Stimulated activated naive B cell treated with anti-CD40 and anti-IgM and Interleukin-4, amounts not matched to agents 10 μg/mL and 1 μg/mL and 100 μg/mL, for 72 hours (primary cell): ENCODE measurements at regions not wholly inside any gene's neighbourhood (a gene's known extent, or its start where the extent isn't known, plus 50 kb on each side); places are given as distances from the start of the nearest gene placed in this dataset.
"Not testable (repeated sequence)": the region's sequence is repeated elsewhere in the genome, so short reads cannot be mapped to it uniquely, and the experiment has no call there.

Source experiments
- ATAC-seq, 2 donors: fragments of 150-1000 bp; cut with Tn5 transposase; replicated peaks; 2 replicates each; pipeline ENCODE4 v1.10.0; 2021; ENCODE audit warnings: moderate library complexity in 1 of 2
- DNase-seq: peaks from one replicate; pipeline ENCODE4 v3.0.0; 2021
- H3K27ac Mint-ChIP-seq: one replicate; pipeline ENCODE4 v1.8.0; 2022; ENCODE audit warnings: mild to moderate bottlenecking, mixed read lengths
- H3K27me3 Mint-ChIP-seq, 2 donors: one replicate each; pipeline ENCODE4 v1.8.0; 2022; ENCODE audit warnings: mixed read lengths in 2 of 2
- H3K36me3 Mint-ChIP-seq, 2 donors: one replicate each; pipeline ENCODE4 v1.8.0; 2022; ENCODE audit warnings: mixed read lengths in 2 of 2, mild to moderate bottlenecking in 1 of 2
- H3K4me1 Mint-ChIP-seq, 2 donors: one replicate each; pipeline ENCODE4 v1.8.0; 2022; ENCODE audit warnings: mixed read lengths in 2 of 2, mild to moderate bottlenecking in 1 of 2
- H3K4me3 Mint-ChIP-seq, 2 donors: one replicate each; pipeline ENCODE4 v1.8.0; 2022; ENCODE audit warnings: mild to moderate bottlenecking in 2 of 2, mixed read lengths in 2 of 2, moderate library complexity in 1 of 2
- H3K9me3 Mint-ChIP-seq, 2 donors: one replicate each; pipeline ENCODE4 v1.8.0; 2022; ENCODE audit warnings: mixed read lengths in 2 of 2, mild to moderate bottlenecking in 1 of 2

- no peaks in the 10 kb centered on the region for H3K4me1 Mint-ChIP-seq
- H3K4me3 Mint-ChIP-seq: no peak overlapping the region
- ATAC-seq: no peak
- H3K9me3 Mint-ChIP-seq: peaks cover 0 to 4% of the 10 kb centered on the region in 2 donors
- no peak overlapping the region for H3K27ac Mint-ChIP-seq
- H3K27me3 Mint-ChIP-seq: no peaks in the 10 kb centered on the region
- no peaks in the 10 kb centered on the region for H3K36me3 Mint-ChIP-seq
- DNase-seq: no peak
Measured at GRCh38 chr6:86148586-86148985, 505.9 kb upstream of the SYNCRIP start.

- Mint-ChIP-seq H3K36me3 (no peaks in the 10 kb centered on the region), H3K27ac (no peak overlapping the region), H3K27me3 (no peaks in the 10 kb centered on the region), H3K9me3 (peaks cover 0 to 4% of the 10 kb centered on the region in 2 donors), H3K4me3 (no peak overlapping the region), H3K4me1 (no peaks in the 10 kb centered on the region)
- DNase-seq: no peak
- no peak for ATAC-seq
Measured at GRCh38 chr6:86147859-86148258, 505.2 kb upstream of the SYNCRIP start.

GRCh38 chr6:86147311-86147710 lies 504.6 kb upstream of the SYNCRIP start:
- Mint-ChIP-seq H3K4me1 (no peaks in the 10 kb centered on the region), H3K27ac (no peak overlapping the region), H3K4me3 (no peak overlapping the region), H3K27me3 (no peaks in the 10 kb centered on the region), H3K9me3 (peaks cover 2 to 4% of the 10 kb centered on the region in 2 donors), H3K36me3 (no peaks in the 10 kb centered on the region)
- DNase-seq: no peak
- ATAC-seq: no peak

- H3K27ac Mint-ChIP-seq, DNase-seq, H3K9me3 Mint-ChIP-seq, H3K4me3 Mint-ChIP-seq, H3K4me1 Mint-ChIP-seq, H3K27me3 Mint-ChIP-seq, ATAC-seq, H3K36me3 Mint-ChIP-seq: not testable (repeated sequence)
Measured at GRCh38 chr6:86146751-86147150, 504.1 kb upstream of the SYNCRIP start.

GRCh38 chr6:86142326-86142725 lies 499.6 kb upstream of the SYNCRIP start:
- H3K9me3 Mint-ChIP-seq: peaks cover 0 to 11% of the 10 kb centered on the region in 2 donors

GRCh38 chr6:86128130-86128814 lies 485.6 kb upstream of the SYNCRIP start:
- Mint-ChIP-seq H3K4me1 (no peaks in the 10 kb centered on the region), H3K9me3 (peaks cover 8 to 21% of the 10 kb centered on the region in 2 donors), H3K4me3 (no peak overlapping the region), H3K27me3 (no peaks in the 10 kb centered on the region), H3K27ac (no peak overlapping the region), H3K36me3 (no peaks in the 10 kb centered on the region)
- ATAC-seq (no peak), DNase-seq (no peak)

More at GRCh38 chr6:86142326-86142725, 499.6 kb upstream of the SYNCRIP start:
- H3K4me1 Mint-ChIP-seq: no peaks in the 10 kb centered on the region
- DNase-seq (no peak), ATAC-seq (no peak)
- no peak overlapping the region for H3K4me3 Mint-ChIP-seq
- no peaks in the 10 kb centered on the region for H3K27me3 Mint-ChIP-seq
- no peak overlapping the region for H3K27ac Mint-ChIP-seq
- no peaks in the 10 kb centered on the region for H3K36me3 Mint-ChIP-seq

- no peak overlapping the region for H3K27ac Mint-ChIP-seq
- H3K4me1 Mint-ChIP-seq: no peaks in the 10 kb centered on the region
- H3K27me3 Mint-ChIP-seq: no peaks in the 10 kb centered on the region
- ATAC-seq (no peak), DNase-seq (no peak)
- H3K36me3 Mint-ChIP-seq: no peaks in the 10 kb centered on the region
- H3K4me3 Mint-ChIP-seq: no peak overlapping the region
- no peaks in the 10 kb centered on the region for H3K9me3 Mint-ChIP-seq
Measured at GRCh38 chr6:86122086-86122485, 479.4 kb upstream of the SYNCRIP start.

- H3K27ac Mint-ChIP-seq: no peak overlapping the region
- H3K27me3 Mint-ChIP-seq: no peaks in the 10 kb centered on the region
- H3K4me3 Mint-ChIP-seq: no peak overlapping the region
- peaks cover under 1 to 3% of the 10 kb centered on the region in 2 donors for H3K9me3 Mint-ChIP-seq
- H3K36me3 Mint-ChIP-seq: no peaks in the 10 kb centered on the region
- DNase-seq: no peak
- ATAC-seq: no peak
- no peaks in the 10 kb centered on the region for H3K4me1 Mint-ChIP-seq
Measured at GRCh38 chr6:86118271-86118670, 475.6 kb upstream of the SYNCRIP start.

- no peak overlapping the region for H3K4me3 Mint-ChIP-seq
- no peaks in the 10 kb centered on the region for H3K36me3 Mint-ChIP-seq
- peaks cover 13 to 16% of the 10 kb centered on the region in 2 donors for H3K9me3 Mint-ChIP-seq
- ATAC-seq: no peak
- no peak for DNase-seq
- H3K4me1 Mint-ChIP-seq: no peaks in the 10 kb centered on the region
- H3K27ac Mint-ChIP-seq: no peak overlapping the region
- H3K27me3 Mint-ChIP-seq: no peaks in the 10 kb centered on the region
Measured at GRCh38 chr6:86107985-86108384, 465.3 kb upstream of the SYNCRIP start.

- no peaks in the 10 kb centered on the region for H3K4me1 Mint-ChIP-seq
- H3K9me3 Mint-ChIP-seq: peaks cover 16 to 25% of the 10 kb centered on the region in 2 donors
- no peak overlapping the region for H3K4me3 Mint-ChIP-seq
- no peaks in the 10 kb centered on the region for H3K27me3 Mint-ChIP-seq
- H3K27ac Mint-ChIP-seq: no peak overlapping the region
- no peaks in the 10 kb centered on the region for H3K36me3 Mint-ChIP-seq
- DNase-seq: no peak
- no peak for ATAC-seq
Measured at GRCh38 chr6:86087954-86088353, 445.3 kb upstream of the SYNCRIP start.

GRCh38 chr6:86079938-86080337 lies 437.3 kb upstream of the SYNCRIP start:
- no peak for ATAC-seq
- Mint-ChIP-seq H3K4me3 (no peak overlapping the region), H3K27ac (no peak overlapping the region), H3K36me3 (no peaks in the 10 kb centered on the region), H3K27me3 (no peaks in the 10 kb centered on the region), H3K4me1 (no peaks in the 10 kb centered on the region), H3K9me3 (peaks cover 7 to 10% of the 10 kb centered on the region in 2 donors)
- no peak for DNase-seq

- peaks cover 0 to 5% of the 10 kb centered on the region in 2 donors for H3K9me3 Mint-ChIP-seq
- ATAC-seq (no peak), DNase-seq (no peak)
- H3K4me3 Mint-ChIP-seq: no peak overlapping the region
- no peaks in the 10 kb centered on the region for H3K27me3 Mint-ChIP-seq
- H3K4me1 Mint-ChIP-seq: no peaks in the 10 kb centered on the region
- H3K27ac Mint-ChIP-seq: no peak overlapping the region
- no peaks in the 10 kb centered on the region for H3K36me3 Mint-ChIP-seq
Measured at GRCh38 chr6:86070151-86070550, 427.5 kb upstream of the SYNCRIP start.

GRCh38 chr6:86065002-86065401 lies 422.3 kb upstream of the SYNCRIP start:
- not testable (repeated sequence) for H3K4me1 Mint-ChIP-seq, H3K27me3 Mint-ChIP-seq, H3K27ac Mint-ChIP-seq, ATAC-seq, H3K36me3 Mint-ChIP-seq, H3K9me3 Mint-ChIP-seq, DNase-seq, H3K4me3 Mint-ChIP-seq

GRCh38 chr6:86057293-86057980 lies 414.8 kb upstream of the SYNCRIP start:
- H3K27me3 Mint-ChIP-seq: not testable (repeated sequence)

GRCh38 chr6:86045038-86045437 lies 402.4 kb upstream of the SYNCRIP start:
- ATAC-seq (no peak), DNase-seq (no peak)
- Mint-ChIP-seq H3K4me1 (no peaks in the 10 kb centered on the region), H3K27me3 (no peaks in the 10 kb centered on the region), H3K36me3 (no peaks in the 10 kb centered on the region), H3K9me3 (peaks cover 9 to 14% of the 10 kb centered on the region in 2 donors), H3K27ac (no peak overlapping the region), H3K4me3 (no peak overlapping the region)

More at GRCh38 chr6:86057293-86057980, 414.8 kb upstream of the SYNCRIP start:
- H3K9me3 Mint-ChIP-seq: peaks cover 12 to 15% of the 10 kb centered on the region in 2 donors
- ATAC-seq, H3K4me1 Mint-ChIP-seq, H3K36me3 Mint-ChIP-seq, H3K27ac Mint-ChIP-seq, DNase-seq, H3K4me3 Mint-ChIP-seq: not testable (repeated sequence)
